Transverse colon (tissue), 4 donors: ENCODE measurements at regions not wholly inside any gene's neighbourhood (a gene's known extent, or its start where the extent isn't known, plus 50 kb on each side); places are given as distances from the start of the nearest gene placed in this dataset.

Source experiments
- CTCF ChIP-seq, 5 experiments: fragments of 200-600 bp in 3 of 5; fragments of 450-650 bp in 2 of 5; sonication (generic) in 3 of 5; IDR thresholded peaks; 1 replicate in 2 of 5; 2 replicates in 3 of 5; pipeline ENCODE4 v1.5.1; 2016 to 2017; ENCODE audit warnings: antibody characterized with exemption in 5 of 5, inconsistent platforms in 3 of 5, mild to moderate bottlenecking in 2 of 5, moderate library complexity in 1 of 5
- EP300 ChIP-seq: sonication (generic); formaldehyde crosslinking; IDR thresholded peaks from one replicate; pipeline ENCODE4 v1.6.1; 2017; ENCODE audit warnings: antibody characterized with exemption, low read depth
- POLR2A ChIP-seq: fragments of 450-650 bp; IDR thresholded peaks from one replicate; pipeline ENCODE4 v1.6.1; 2016; ENCODE audit warnings: antibody characterized with exemption, mild to moderate bottlenecking, moderate library complexity
- POLR2AphosphoS5 ChIP-seq, 3 donors: sonication (generic); formaldehyde crosslinking; IDR thresholded peaks; one replicate each; pipeline ENCODE4 v1.6.1; 2016; ENCODE audit warnings: antibody characterized with exemption in 3 of 3

DNA sequence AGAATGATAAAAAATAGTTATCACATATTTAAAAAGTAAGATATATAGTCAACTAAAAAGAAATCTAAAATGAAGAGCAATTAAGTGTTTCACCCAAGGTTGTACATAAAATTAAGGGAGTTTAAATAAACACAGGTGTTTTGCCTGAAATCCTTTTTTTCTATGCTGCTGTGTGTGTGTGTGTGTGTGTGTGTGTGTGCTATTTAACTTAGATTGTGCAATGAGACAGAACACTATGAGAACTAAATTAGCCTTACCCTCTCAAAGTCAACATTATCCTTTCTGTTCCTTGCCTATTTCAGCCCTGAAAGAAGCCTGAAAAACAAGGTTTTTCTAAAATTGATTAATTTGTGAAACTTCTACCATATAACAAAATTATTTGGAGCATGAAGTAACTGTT is 516.2 kb downstream of the ELAVL2 start:
- TF ChIP-seq CTCF (IDR thresholded peaks at IDR 0.05): no peak
- no peak for TF ChIP-seq POLR2AphosphoS5 (IDR thresholded peaks at IDR 0.05)
- TF ChIP-seq POLR2A: no peak
- TF ChIP-seq EP300: no peak
